CD4-positive, alpha-beta T cell (primary cell): ENCODE measurements at regions not wholly inside any gene's neighbourhood (a gene's known extent, or its start where the extent isn't known, plus 50 kb on each side); places are given as distances from the start of the nearest gene placed in this dataset.

Experiments used
- ATAC-seq: fragments of 200-7000 bp; cut with Tn5 transposase; one replicate; pipeline ENCODE4 v1.10.0; 2022; ENCODE audit warnings: mild to moderate bottlenecking; ENCODE audit not compliant: poor library complexity
- CTCF ChIA-PET: fragments of 350-600 bp; sonication (Branson Sonifier 250); formaldehyde crosslinking; loops from one replicate; lab custom pipeline; 2021; ENCODE audit warnings: antibody characterized with exemption, inconsistent platforms; lab: Charles Lee
- POLR2A ChIA-PET: fragments of 350-600 bp; sonication (Branson Sonifier 250); formaldehyde crosslinking; loops from one replicate; lab custom pipeline; 2021; ENCODE audit warnings: antibody characterized with exemption, inconsistent platforms; lab: Charles Lee
- DNase-seq, 14 experiments: peaks; one replicate each; pipeline ENCODE4 v3.0.0-alpha.2; 2013 to 2020; ENCODE audit warnings: mixed read lengths in 2 of 14
- H3K27ac ChIP-seq, 2 donors: one replicate each; pipeline versions ENCODE4 v1.5.1 to v1.7.0; 2013; ENCODE audit warnings: low read length in 2 of 2, low read depth in 1 of 2, mild to moderate bottlenecking in 1 of 2
- H3K27me3 ChIP-seq, 2 experiments: 1 replicate in 1 of 2; 2 replicates in 1 of 2; pipeline versions ENCODE4 v1.6.1 to v1.7.0; 2013; ENCODE audit warnings: low read length in 2 of 2, control low read depth in 1 of 2, mild to moderate bottlenecking in 1 of 2, moderate library complexity in 1 of 2; ENCODE audit not compliant: insufficient read depth in 2 of 2, control insufficient read depth in 1 of 2
- H3K36me3 ChIP-seq: one replicate; pipeline ENCODE4 v1.6.1; 2013; ENCODE audit warnings: low read length, control low read depth; ENCODE audit not compliant: insufficient read depth
- H3K4me1 ChIP-seq: one replicate; pipeline ENCODE4 v1.6.1; 2013; ENCODE audit warnings: low read length, control low read depth; ENCODE audit not compliant: insufficient read depth
- H3K4me3 ChIP-seq: one replicate; pipeline ENCODE4 v1.5.1; 2013; ENCODE audit warnings: mild to moderate bottlenecking, low read length, moderate library complexity
- H3K9me3 ChIP-seq, 2 experiments: 1 replicate in 1 of 2; 2 replicates in 1 of 2; pipeline versions ENCODE4 v1.6.1 to v1.7.0; 2013; ENCODE audit warnings: low read length in 2 of 2, mild to moderate bottlenecking in 2 of 2, control low read depth in 1 of 2, moderate library complexity in 1 of 2; ENCODE audit not compliant: control insufficient read depth in 1 of 2, insufficient read depth in 1 of 2
- H3K27ac Mint-ChIP-seq: one replicate; pipeline ENCODE4 v1.8.0; 2020; ENCODE audit warnings: mixed read lengths
- H3K27me3 Mint-ChIP-seq: one replicate; pipeline ENCODE4 v1.8.0; 2021; ENCODE audit warnings: mixed read lengths
- H3K36me3 Mint-ChIP-seq: one replicate; pipeline ENCODE4 v1.8.0; 2021; ENCODE audit warnings: low read depth, mixed read lengths
- H3K4me1 Mint-ChIP-seq: one replicate; pipeline ENCODE4 v1.8.0; 2021; ENCODE audit warnings: low read depth, mixed read lengths
- H3K4me3 Mint-ChIP-seq: one replicate; pipeline ENCODE4 v1.8.0; 2020; ENCODE audit warnings: mild to moderate bottlenecking, mixed read lengths
- H3K9me3 Mint-ChIP-seq: one replicate; pipeline ENCODE4 v1.8.0; 2020; ENCODE audit warnings: mixed read lengths
- CTCF ChIP-seq: fragments of 200-600 bp; IDR thresholded peaks from one replicate; pipeline ENCODE4 v1.8.0; 2022; ENCODE audit warnings: antibody characterized with exemption, mild to moderate bottlenecking
- intact Hi-C, 2 experiments: fragments of 100-400 bp; cut with DNase I in 1 of 2; cut with micrococcal nuclease in 1 of 2; formaldehyde crosslinking; loops; one replicate each; pipeline versions ENCODE4 v1.15.1 to v1.9.0; 2023 to 2025; cut with DNase I, micrococcal nuclease

DNA sequence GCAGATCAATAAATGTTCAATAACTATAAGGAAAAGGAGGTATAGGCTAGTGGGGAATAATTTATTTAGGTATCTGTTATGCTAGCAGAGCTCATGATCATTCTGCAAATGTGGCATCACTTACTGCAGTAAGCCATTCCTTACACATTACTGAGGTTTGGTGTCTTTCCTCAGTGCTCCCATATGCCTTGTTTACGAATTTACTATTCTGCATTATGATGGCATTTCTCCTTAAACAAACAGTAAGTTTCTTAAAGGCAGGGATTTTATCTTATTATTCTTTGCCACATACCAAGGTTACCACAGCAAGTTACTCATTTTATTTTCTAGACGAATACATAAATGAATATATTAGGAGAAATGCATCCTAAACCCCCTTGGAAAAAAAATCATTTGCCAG lies 88.4 kb downstream of the DSEL start:
- Mint-ChIP-seq H3K27ac (no peak overlapping the region), H3K27me3 (peaks cover 4% of the 10 kb centered on the region), H3K36me3 (no peaks in the 10 kb centered on the region), H3K4me1 (no peaks in the 10 kb centered on the region), H3K9me3 (no peaks in the 10 kb centered on the region), H3K4me3 (no peak overlapping the region)
- H3K4me3 ChIP-seq = no peak overlapping the region
- H3K27ac ChIP-seq = no peak overlapping the region
- DNase-seq (no peak), ATAC-seq (no peak)
- ChIA-PET POLR2A (no interaction called here), CTCF (no interaction called here)
- TF ChIP-seq CTCF = no peak
- no peaks in the 10 kb centered on the region for H3K4me1 ChIP-seq
- no peaks in the 10 kb centered on the region for H3K9me3 ChIP-seq
- no peaks in the 10 kb centered on the region for H3K36me3 ChIP-seq
- H3K27me3 ChIP-seq = no peaks in the 10 kb centered on the region
- intact Hi-C loops = no loop called here

GRCh38 chr18:67426486-67426885 lies 90.0 kb downstream of the DSEL start:
- Mint-ChIP-seq H3K4me3 (no peak overlapping the region), H3K4me1 (no peaks in the 10 kb centered on the region), H3K27me3 (no peaks in the 10 kb centered on the region), H3K9me3 (no peaks in the 10 kb centered on the region), H3K36me3 (no peaks in the 10 kb centered on the region), H3K27ac (no peak overlapping the region)
- DNase-seq (no peak), ATAC-seq (no peak)
- POLR2A ChIA-PET = no interaction called here
- H3K9me3 ChIP-seq = no peaks in the 10 kb centered on the region
- intact Hi-C loops = no loop called here
- H3K36me3 ChIP-seq = no peaks in the 10 kb centered on the region
- H3K27me3 ChIP-seq = no peaks in the 10 kb centered on the region
- H3K4me1 ChIP-seq = no peaks in the 10 kb centered on the region
- H3K27ac ChIP-seq = no peak overlapping the region
- TF ChIP-seq CTCF = no peak
- H3K4me3 ChIP-seq = no peak overlapping the region
- CTCF ChIA-PET = no interaction called here

- Mint-ChIP-seq H3K27me3 (no peaks in the 10 kb centered on the region), H3K9me3 (no peaks in the 10 kb centered on the region), H3K4me3 (no peak overlapping the region), H3K4me1 (no peaks in the 10 kb centered on the region), H3K27ac (no peak overlapping the region), H3K36me3 (no peaks in the 10 kb centered on the region)
- H3K9me3 ChIP-seq = no peaks in the 10 kb centered on the region
- H3K4me1 ChIP-seq = no peaks in the 10 kb centered on the region
- ATAC-seq = no peak
- no peak overlapping the region for H3K27ac ChIP-seq
- TF ChIP-seq CTCF = no peak
- DNase-seq = no peak
- H3K27me3 ChIP-seq = no peaks in the 10 kb centered on the region
- ChIA-PET CTCF (no interaction called here), POLR2A (no interaction called here)
- H3K4me3 ChIP-seq = no peak overlapping the region
- no peaks in the 10 kb centered on the region for H3K36me3 ChIP-seq
- intact Hi-C loops = no loop called here
Observed at GRCh38 chr18:67425672-67426071, 90.8 kb downstream of the DSEL start.
